GM23338 (cell line): ENCODE measurements at regions not wholly inside any gene's neighbourhood (a gene's known extent, or its start where the extent isn't known, plus 50 kb on each side); places are given as distances from the start of the nearest gene placed in this dataset.

ENCODE experiments used
- CREB1 ChIP-seq: fragments of 250-450 bp; sonication (Bioruptor Pico); IDR thresholded peaks from 2 replicates; pipeline ENCODE4 v1.5.0; 2020; ENCODE audit warnings: low read depth, mild to moderate bottlenecking, moderate library complexity
- EZH2 ChIP-seq: fragments of 200-600 bp; sonication (generic); IDR thresholded peaks from one replicate; pipeline ENCODE4 v1.8.0; 2017; ENCODE audit warnings: antibody characterized with exemption, mild to moderate bottlenecking, low read depth; ENCODE audit not compliant: unreplicated experiment
- EZH2phosphoT487 ChIP-seq: fragments of 200-600 bp; sonication (generic); IDR thresholded peaks from one replicate; pipeline ENCODE4 v1.8.1; 2018; ENCODE audit warnings: antibody characterized with exemption; ENCODE audit not compliant: unreplicated experiment
- JUNB ChIP-seq: IDR thresholded peaks from one replicate; pipeline ENCODE4 v1.6.1; 2016; ENCODE audit warnings: antibody characterized with exemption; ENCODE audit not compliant: unreplicated experiment
- POLR2AphosphoS5 ChIP-seq: IDR thresholded peaks from 2 replicates; pipeline ENCODE4 v1.6.1; 2016; ENCODE audit warnings: antibody characterized with exemption, low read depth
- TF ChIP-seq, protein P1 (sequence below), 2 experiments: fragments of 200-600 bp in 1 of 2; sonication (generic) in 1 of 2; conservative IDR thresholded peaks; 2 replicates each; pipeline versions ENCODE4 v1.5.1 to v1.6.1; 2016 to 2017; ENCODE audit warnings: antibody characterized with exemption in 2 of 2, low read depth in 2 of 2, mild to moderate bottlenecking in 2 of 2, moderate library complexity in 1 of 2
- TF ChIP-seq, protein P2 (sequence below): IDR thresholded peaks from one replicate; pipeline ENCODE4 v1.6.1; 2018; ENCODE audit warnings: antibody characterized with exemption; ENCODE audit not compliant: unreplicated experiment

DNA sequence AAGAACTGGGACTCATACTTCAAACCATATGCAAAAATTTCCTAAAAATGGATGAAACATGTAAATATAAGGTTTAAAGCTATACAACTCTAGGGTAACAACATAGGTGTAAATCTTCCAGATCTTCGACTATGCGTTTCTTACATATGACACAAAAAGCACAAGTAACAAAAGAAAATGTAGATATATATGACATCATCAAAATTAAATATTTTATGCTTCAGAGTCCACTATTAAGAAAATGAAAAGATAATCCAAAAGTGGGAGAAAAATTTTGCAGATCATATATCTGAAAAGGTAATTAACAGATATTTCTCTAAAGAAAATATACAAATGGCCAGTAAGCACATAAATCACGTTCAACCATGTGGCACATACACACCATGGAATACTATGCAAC, 164.2 kb upstream of the ACTRT1 start:
- TF ChIP-seq POLR2AphosphoS5, result no peak
- TF ChIP-seq, protein P1, sequence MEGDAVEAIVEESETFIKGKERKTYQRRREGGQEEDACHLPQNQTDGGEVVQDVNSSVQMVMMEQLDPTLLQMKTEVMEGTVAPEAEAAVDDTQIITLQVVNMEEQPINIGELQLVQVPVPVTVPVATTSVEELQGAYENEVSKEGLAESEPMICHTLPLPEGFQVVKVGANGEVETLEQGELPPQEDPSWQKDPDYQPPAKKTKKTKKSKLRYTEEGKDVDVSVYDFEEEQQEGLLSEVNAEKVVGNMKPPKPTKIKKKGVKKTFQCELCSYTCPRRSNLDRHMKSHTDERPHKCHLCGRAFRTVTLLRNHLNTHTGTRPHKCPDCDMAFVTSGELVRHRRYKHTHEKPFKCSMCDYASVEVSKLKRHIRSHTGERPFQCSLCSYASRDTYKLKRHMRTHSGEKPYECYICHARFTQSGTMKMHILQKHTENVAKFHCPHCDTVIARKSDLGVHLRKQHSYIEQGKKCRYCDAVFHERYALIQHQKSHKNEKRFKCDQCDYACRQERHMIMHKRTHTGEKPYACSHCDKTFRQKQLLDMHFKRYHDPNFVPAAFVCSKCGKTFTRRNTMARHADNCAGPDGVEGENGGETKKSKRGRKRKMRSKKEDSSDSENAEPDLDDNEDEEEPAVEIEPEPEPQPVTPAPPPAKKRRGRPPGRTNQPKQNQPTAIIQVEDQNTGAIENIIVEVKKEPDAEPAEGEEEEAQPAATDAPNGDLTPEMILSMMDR (conservative IDR thresholded peaks at IDR 0.05; ENCODE audit: low read depth in 2 of 2), result no peak
- no peak for TF ChIP-seq CREB1 (CRISPR knock-in tag)
- TF ChIP-seq EZH2phosphoT487, result no peak
- TF ChIP-seq EZH2, result no peak
- TF ChIP-seq, protein P2, sequence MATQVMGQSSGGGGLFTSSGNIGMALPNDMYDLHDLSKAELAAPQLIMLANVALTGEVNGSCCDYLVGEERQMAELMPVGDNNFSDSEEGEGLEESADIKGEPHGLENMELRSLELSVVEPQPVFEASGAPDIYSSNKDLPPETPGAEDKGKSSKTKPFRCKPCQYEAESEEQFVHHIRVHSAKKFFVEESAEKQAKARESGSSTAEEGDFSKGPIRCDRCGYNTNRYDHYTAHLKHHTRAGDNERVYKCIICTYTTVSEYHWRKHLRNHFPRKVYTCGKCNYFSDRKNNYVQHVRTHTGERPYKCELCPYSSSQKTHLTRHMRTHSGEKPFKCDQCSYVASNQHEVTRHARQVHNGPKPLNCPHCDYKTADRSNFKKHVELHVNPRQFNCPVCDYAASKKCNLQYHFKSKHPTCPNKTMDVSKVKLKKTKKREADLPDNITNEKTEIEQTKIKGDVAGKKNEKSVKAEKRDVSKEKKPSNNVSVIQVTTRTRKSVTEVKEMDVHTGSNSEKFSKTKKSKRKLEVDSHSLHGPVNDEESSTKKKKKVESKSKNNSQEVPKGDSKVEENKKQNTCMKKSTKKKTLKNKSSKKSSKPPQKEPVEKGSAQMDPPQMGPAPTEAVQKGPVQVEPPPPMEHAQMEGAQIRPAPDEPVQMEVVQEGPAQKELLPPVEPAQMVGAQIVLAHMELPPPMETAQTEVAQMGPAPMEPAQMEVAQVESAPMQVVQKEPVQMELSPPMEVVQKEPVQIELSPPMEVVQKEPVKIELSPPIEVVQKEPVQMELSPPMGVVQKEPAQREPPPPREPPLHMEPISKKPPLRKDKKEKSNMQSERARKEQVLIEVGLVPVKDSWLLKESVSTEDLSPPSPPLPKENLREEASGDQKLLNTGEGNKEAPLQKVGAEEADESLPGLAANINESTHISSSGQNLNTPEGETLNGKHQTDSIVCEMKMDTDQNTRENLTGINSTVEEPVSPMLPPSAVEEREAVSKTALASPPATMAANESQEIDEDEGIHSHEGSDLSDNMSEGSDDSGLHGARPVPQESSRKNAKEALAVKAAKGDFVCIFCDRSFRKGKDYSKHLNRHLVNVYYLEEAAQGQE, result no peak
- TF ChIP-seq JUNB, result no peak
